GM18909 (cell line): ENCODE measurements at regions not wholly inside any gene's neighbourhood (a gene's known extent, or its start where the extent isn't known, plus 50 kb on each side); places are given as distances from the start of the nearest gene placed in this dataset.
A peak's percentile ranks its signal among the peaks of the same experiment; 100 is the strongest.

ENCODE experiments used
- ATAC-seq: cut with Tn5 transposase; IDR thresholded peaks from one replicate; pipeline ENCODE4 v1.9.1; 2021; ENCODE audit warnings: mild to moderate bottlenecking; ENCODE audit not compliant: unreplicated experiment, poor library complexity

DNA sequence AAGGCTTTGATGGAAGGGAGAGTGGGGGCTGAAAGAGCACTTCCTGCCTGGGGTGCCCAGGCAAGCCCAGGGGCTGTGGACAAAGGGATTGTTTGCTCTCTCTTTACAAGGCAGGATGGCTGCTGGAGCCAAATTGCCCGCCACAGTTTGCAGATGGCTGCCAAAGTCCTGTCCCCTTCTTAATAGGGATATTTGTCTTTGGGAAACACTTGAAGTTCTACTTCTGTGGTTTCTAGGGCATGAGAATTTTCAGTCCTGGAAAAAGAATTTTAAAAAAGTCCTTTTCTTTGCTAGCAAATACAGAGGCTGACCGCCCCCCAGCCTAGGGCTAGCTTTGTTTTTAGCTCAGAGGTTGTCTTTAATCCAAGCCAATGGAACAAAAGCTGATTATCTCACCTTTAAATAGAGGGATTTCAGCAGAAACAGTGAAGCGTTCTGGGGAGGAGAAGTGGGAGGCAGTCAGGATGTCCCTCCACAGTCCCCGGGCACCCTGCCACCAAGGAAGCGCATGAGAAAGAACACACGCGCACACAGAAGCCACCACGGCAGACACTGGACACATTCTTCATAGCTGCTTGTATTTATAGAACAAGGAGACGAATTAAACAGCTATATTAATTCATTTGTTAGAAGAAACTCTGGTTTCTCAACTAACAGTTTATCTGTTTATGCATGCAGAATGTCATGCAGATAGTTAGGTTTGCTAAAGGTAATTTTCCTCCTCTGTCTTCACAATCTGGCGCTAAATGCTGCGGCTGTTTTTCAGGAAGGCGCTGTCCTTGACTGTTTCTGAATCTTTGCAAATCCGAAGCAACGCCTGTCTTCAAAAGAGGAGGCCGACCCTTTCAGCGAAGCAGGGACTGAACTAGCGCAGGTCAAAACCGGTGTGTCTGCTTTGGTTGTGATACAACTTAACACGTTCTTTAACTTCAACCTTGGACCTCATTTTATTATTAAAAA lies 736.9 kb downstream of the QKI start:
- ATAC-seq: no peak

DNA sequence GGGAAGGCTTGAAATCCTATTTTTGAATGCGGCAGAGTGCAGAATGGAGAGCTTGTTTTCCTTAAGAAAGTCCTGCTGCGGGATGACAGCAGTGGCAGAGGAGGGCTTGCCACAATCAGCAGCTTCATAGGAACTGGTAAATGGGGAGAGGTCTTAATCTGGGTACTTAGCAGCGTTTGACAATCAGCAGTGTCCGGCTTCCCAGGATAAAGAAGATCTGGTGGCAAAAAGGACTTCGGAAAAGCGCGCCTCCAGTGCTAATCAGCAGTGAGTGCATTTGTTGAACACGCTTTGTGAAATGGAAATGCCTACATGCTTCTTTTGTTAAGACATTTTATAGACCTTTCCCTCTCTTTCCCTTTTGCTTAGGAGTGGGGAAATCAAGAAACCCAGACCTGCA lies 735.7 kb downstream of the QKI start:
- no peak for ATAC-seq

DNA sequence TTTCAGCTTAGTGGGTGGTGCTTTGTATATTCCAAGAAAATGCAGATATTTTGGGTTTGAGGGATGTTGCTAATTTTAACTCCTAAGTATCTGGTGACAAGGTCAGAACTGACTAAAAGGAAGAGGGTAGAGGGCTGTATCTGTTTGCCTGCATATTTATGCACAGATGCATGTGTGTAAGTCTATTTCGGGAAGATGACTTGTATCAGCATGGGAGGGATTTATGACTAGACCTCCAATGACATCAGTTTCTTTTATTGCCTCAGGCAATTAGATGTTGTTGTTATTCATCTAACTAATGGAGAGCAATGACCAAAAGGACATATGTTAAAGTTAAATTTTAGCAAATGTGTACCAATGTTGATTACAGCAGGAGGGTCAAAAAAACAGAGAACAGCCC lies 734.3 kb downstream of the QKI start:
- no peak for ATAC-seq

DNA sequence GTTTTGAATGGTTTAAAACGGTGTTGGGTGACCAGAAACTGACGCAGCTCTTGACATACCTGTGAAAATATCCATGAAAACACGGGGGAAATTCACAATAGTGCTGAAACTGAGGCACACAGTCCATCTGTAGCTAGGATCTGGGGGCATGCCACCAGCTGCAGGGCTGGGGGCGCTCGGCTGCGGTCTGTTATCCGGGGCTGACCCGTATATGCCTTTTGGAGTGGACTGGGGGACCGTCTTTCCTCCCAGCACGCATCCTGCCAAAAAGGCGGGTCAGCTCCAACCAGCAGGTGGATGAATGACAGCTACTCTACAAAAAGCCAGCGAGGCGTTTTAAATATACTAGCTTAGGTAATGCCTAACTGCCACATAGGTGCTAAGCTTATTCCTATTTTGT lies 729.8 kb downstream of the QKI start:
- ATAC-seq: no peak

DNA sequence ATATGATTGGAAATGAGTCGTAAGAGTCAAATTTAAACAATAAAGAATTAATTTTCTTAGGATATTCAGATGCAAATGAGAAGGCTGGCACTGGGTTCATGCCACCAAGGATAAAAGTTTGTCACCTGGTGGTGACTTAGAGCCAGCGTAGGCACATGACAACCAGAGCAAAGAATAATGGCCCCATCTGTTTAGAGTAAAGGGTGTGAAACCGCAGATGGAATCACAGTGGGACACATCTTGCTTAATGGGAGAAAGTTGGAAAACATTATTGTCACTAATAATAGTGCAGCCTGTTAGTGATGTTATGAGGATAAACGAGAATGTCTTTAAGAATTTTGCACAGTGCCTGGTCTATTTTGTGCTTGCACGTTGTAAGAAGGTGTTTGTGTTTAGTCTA lies 727.8 kb downstream of the QKI start:
- ATAC-seq: no peak

DNA sequence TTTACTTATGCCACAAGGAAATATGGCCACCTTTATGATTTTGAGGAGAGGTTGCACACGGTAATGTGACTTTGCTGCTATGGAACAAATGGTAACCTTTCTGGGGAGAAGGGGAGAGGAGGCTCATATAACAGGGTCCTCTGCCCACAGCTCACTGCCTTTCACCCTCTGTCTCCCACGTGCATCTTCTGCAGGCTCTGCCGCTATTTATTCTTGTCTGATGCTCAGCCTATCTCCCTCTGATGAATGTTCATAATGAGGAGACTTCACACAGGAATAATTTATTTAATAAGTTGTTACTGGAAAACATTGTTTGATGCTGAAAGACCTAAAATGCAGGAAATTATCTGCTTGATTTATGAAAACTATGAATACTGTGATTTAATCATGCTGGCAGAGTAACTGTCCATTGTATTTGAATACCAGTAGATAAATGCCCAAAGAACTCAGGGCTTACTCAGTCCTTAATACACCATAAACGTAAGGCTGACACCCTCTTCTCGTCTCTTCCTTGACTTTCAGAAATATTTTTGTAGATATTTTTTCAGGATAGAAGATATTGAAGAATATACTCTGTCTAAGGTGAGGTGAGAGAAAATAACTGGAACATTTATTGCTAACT lies 721.1 kb downstream of the QKI start:
- ATAC-seq: no peak

DNA sequence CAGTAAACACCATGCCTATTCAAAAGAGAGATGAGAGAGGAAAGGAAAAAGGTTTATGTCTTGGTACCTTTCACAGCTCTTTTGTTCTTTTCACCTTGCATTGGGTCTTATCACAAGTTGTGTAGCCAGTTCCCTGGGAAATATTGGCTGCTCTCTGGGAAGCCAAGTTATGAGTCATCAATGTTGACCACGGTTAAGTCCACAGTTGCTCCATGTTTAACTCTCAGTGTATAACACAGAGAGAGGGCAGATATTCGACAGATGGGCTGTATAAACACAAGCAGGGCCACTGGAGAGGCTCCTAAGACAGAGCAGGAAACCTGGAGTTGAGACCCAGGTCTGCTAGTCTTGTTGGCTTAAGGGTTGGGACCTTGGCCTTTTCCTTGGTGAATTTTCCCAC lies 718.6 kb downstream of the QKI start:
- ATAC-seq: no peak

DNA sequence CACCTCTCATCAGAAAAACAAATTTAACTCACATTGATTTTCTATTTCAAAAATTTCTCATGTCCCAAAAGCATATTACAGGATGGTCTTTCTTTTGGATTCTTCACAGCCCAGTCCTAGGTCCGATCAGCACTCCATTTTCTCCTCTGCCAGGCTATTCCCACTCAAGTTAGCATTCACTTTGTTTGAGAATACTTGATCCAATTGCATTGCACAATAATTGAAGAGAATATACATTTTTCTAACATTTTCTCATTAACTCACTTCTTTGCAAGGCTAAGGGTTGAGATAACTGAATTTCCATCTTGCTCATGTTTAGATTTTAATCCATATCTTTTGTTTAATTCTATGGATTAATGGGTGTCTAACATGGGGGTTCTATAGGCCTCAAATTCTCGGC lies 716.1 kb downstream of the QKI start:
- no peak for ATAC-seq

DNA sequence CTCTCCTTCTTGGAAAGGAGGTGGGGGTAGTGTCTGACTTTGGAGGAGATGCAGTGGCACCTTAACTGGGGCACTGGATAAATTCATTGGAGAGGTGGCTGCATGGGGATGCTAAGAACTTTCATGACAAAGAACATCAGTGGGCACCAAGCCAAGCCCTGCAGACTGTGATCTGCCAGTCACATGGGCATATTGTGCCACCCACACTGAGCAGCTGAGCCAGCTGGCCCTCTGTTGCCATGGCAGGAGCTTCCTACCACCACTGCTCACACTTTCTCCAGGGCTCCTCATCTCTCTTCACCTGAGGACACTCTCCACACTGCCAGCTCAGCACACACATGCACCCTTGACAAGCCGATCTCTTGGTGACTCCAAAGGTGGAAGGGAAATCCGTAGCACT lies 715.6 kb downstream of the QKI start:
- ATAC-seq: no peak

DNA sequence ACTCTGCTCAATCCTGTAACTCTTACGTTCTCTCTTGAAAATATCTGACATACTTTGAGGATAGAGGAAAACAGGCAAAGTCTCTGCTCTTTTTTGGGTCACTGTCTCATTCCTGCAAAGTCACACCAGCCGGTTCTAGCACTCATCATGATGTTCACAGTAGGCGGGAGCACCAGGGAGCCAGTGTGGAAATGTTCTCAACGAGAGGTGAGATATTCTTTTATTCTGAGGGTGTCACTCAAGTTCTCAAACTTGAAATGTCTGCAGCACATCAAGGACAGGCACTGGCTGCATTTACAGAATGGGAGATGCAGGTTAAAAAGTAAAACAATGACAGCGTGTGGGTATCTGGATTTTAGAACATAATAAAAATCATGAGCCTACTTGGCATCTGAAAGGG lies 714.7 kb downstream of the QKI start:
- no peak for ATAC-seq

DNA sequence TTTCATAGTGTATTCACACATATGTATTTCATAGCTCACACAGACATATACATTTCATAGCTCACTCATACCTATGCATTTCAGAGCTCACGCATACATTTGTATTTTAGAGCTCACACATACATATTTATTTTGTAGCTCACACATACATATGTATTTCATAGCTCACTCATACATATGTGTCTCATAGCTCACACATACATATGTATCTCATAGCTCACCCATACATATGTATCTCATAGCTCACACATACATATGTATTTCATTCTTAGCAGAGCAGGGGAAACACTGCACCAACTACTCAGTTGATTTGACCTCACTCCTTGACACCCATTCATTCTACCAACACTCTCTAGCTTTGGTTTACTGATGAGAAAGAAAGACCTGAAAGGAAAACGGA lies 713.6 kb downstream of the QKI start:
- no peak for ATAC-seq

DNA sequence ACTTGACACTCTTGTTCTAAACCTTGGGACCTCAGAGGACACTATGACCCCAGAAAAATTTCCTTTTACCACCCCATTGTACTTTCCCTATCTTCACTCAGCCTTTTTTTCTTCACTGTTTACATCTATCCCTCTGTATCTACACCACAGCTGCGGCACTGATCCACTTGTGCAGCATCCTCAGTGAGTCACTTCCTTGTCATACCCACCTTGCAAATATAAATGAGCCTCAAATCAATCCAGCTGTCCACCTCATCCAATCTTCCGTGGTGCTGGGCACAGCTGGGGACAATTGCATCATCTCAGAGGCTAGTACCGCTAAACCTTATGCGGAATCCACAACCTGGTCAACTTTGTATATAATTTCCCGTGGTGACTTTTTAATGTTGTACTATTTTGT lies 710.5 kb downstream of the QKI start:
- ATAC-seq: no peak

DNA sequence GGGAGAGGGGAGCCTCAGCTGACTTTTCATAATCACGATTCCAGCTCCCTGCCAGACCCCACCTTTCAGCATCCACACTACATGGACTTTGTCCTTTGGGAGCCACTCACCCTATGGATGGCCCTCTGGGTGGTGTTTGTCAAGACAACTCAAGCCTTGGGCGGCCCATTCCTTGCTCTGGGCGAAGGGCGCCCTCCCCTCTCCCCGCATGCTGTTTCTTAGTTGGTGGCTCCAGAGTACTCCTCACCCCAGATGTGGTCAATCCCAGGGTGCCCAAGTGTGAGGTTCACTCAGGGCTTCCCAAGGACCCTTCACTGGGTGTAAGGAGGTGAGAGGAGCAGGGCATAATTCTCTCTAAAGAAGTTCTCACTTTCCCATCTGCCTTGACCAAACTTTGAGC lies 710.0 kb downstream of the QKI start:
- no peak for ATAC-seq

DNA sequence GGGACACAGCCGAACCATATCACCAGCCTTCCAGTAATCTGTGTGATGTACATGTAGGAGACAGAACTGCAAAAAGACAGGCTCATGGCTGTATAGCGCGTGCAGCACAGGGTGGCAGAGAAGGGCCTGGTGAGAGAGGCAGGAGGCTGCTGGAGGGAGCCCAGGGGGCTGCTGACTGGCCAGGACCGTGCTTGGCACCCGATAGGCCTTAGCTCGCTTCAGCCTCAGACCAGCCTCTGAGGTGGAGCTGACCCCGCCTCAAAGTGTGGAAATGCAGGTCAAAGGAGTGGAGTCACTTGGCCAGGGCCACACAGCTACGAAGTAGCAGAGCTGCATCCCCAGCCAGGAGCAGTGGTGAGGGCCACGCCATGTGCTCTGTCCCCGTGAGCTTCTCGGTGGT lies 707.6 kb downstream of the QKI start:
- ATAC-seq: no peak

DNA sequence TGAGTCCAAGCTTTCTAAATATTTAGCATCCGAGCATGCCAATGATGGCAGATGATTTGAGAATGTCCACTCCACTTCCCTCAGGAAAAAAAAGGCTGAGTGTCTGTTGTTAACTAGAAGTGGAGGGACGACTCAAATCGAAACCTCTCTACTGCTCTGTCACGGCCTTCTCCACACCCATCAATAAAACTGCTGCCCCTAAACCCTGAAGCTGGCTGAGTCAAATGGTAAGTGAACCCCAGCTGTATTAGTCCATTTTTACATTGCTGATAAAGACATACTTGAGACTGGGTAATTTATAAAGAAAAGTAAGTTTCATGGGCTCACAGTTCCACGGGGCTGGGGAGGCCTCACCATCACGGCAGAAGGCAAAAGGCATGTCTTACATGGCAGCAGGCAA lies 707.0 kb downstream of the QKI start:
- no peak for ATAC-seq

DNA sequence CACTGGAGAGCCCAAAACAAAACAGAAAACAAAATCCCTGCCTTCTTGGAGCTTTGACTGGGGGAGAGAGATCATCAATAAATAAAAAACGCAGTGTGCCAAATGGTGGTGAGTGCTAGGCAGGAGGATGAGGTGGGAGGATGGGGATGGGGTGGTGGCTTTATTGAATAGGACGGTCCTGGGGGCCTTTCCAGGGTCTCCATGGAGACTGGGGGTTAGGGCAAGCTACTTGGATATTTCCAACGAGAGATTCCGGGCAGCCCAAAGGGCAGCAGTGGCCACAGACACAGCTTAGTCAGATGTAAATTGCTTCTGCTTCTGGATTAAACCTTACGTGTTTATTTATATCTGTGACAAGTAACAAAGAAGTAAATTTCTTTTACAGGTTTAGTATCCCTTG lies 700.1 kb downstream of the QKI start:
- ATAC-seq: no peak

DNA sequence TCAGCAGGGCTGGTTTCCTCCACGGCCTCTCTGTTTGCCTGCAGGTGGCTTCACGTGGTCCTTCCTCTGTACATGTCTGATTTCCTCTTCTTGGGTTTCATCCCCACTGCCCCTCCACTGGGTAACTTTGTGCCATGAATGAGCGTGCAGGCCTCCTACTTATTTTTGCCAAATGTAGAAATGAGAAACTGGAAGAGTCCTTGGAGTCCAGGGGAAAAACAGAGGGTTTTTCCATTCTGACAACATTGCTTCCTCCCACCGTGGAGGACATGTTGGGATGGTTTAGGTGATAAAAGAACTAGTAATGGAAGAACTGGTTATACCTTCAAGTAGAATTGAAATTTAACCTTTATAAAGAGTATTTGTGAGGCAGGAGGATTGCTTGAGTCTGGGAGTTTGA lies 699.5 kb downstream of the QKI start:
- ATAC-seq: no peak

DNA sequence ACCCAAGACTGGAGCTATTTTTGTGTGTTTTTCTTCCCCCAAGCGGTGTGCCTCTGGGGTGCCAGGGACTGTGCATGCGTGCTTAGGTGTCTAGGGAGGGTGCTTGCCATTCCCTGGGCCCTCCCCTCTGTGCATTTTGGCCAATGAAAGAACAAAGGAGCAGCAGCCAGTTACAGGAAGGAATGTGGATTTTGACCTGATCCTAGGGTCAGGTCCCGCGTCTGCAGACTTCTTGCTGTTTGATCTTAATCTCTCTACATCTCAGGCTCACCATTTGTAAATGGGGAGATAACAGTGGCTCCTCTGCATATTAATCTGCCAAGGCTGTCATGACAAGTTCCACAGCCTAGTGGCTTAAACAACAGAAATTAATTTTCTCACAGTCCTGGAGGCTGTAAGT lies 699.1 kb downstream of the QKI start:
- ATAC-seq: no peak

DNA sequence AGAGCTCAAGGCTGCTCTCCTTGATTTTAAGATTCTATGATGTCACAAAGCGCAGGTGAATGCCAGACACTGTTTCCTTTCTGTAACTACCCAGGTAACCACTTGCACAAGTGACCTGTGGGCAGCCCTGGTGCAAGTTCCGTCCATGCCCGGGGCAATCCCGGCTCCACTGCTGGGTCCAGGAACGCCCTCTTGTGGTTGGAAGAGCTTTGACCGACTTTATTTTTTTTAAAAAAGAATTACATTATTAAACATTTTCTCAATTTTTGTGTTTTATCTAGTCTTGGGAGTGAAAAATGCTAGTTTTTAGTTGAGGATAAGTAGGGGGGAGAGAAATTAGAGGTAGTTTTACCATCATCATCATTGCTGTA lies 695.2 kb downstream of the QKI start:
- ATAC-seq: no peak

DNA sequence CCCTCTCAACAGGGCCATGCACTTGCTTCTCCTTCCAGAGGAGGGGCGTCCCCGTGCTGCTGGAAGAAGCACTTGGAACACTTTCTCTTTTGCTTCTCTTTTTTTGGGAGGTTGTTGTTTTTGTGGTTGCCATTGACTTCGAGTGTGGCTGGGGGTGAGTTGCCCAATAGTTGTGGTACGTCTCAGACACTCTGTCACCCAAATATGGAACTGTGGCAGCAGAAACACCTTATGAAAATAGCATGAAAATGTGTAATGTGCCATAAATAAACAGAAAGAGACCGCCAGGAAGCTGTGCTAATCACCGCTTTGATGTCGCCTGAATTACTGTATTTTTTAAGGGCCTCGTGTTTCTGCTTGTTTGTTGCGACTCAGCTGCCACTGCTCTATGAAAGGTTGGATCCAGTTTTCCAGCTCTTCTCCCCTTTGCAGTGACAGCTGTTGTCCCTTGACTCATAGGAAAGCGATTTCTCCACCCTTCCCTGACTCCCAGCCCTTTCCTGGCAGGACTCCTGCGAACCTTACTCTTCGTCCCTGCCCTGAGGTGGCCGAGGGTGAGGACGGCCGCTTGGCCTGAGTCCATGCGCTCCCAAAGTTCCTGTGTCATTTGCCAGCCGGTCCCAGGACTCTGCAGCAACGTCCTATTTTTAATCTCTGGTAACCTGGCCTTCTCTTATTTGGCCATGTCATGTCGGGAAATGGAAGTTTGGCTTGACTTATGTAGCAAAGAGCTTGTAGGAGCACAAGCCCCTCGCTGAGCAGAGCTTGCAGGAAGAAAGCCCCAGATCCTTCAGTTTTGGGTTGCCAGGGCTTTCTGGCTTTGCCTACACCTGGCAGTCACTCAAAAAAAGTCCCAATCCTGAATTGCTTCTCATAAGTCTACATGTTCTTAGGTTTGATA lies 694.6 kb downstream of the QKI start:
- ATAC-seq: peak; percentile 53

DNA sequence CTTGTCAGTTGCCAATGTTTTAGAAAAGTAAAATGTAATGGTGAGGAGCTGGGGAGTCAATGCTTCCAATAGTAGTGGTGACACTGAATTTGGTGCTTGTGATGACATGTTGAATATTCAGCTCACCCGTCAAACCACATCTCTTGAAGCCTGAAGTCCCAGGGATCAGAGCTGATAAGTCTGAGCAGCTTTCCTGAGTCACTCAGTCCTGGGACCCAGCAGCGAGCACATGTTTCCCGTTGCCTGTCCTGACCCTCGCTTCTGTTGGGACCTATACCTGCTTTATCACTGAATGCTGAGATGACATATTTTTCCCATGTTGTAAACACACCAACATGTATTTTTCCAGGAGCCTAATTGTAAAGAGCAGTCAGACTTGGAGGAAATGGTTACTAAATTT lies 693.6 kb downstream of the QKI start:
- ATAC-seq: no peak
